ENCODE measurements at regions not wholly inside any gene's neighbourhood (a gene's known extent, or its start where the extent isn't known, plus 50 kb on each side); places are given as distances from the start of the nearest gene placed in this dataset.

GRCh38 chr10:121179006-121179405 lies 327.8 kb downstream of the WDR11 start:
- H3K36me3 Mint-ChIP-seq (ENCODE audit: low read depth) = no peaks in the 10 kb centered on the region
- no peak for DNase-seq (ENCODE audit: low spot score)
- H3K4me3 Mint-ChIP-seq (ENCODE audit: unreplicated experiment) = no peak overlapping the region
- H3K27ac Mint-ChIP-seq (ENCODE audit: unreplicated experiment) = no peak overlapping the region
- no peaks in the 10 kb centered on the region for H3K27me3 Mint-ChIP-seq (ENCODE audit: low read depth)
- peaks cover 2% of the 10 kb centered on the region for H3K4me1 Mint-ChIP-seq (ENCODE audit: low read depth)
- H3K9me3 Mint-ChIP-seq (ENCODE audit: low read depth) = no peaks in the 10 kb centered on the region
- TF ChIP-seq CTCF (IDR thresholded peaks at IDR 0.05) = no peak

- H3K27me3 Mint-ChIP-seq (ENCODE audit: low read depth) = peaks cover 2% of the 10 kb centered on the region
- H3K36me3 Mint-ChIP-seq (ENCODE audit: low read depth) = no peaks in the 10 kb centered on the region
- no peak for TF ChIP-seq CTCF (IDR thresholded peaks at IDR 0.05)
- no peak for DNase-seq (ENCODE audit: low spot score)
- no peaks in the 10 kb centered on the region for H3K9me3 Mint-ChIP-seq (ENCODE audit: low read depth)
- H3K4me3 Mint-ChIP-seq (ENCODE audit: unreplicated experiment) = no peak overlapping the region
- no peak overlapping the region for H3K27ac Mint-ChIP-seq (ENCODE audit: unreplicated experiment)
- peaks cover 2% of the 10 kb centered on the region for H3K4me1 Mint-ChIP-seq (ENCODE audit: low read depth)
These were observed 331.1 kb downstream of the WDR11 start for GRCh38 chr10:121182219-121182618.

GRCh38 chr10:121183236-121183635 lies 332.1 kb downstream of the WDR11 start:
- Mint-ChIP-seq H3K27ac (ENCODE audit: unreplicated experiment) (no peak overlapping the region), H3K9me3 (ENCODE audit: low read depth) (no peaks in the 10 kb centered on the region), H3K27me3 (ENCODE audit: low read depth) (peaks cover 2% of the 10 kb centered on the region), H3K36me3 (ENCODE audit: low read depth) (no peaks in the 10 kb centered on the region), H3K4me1 (ENCODE audit: low read depth) (peaks cover 2% of the 10 kb centered on the region), H3K4me3 (ENCODE audit: unreplicated experiment) (no peak overlapping the region)
- TF ChIP-seq CTCF (IDR thresholded peaks at IDR 0.05) = no peak
- no peak for DNase-seq (ENCODE audit: low spot score)

- Mint-ChIP-seq H3K4me1 (ENCODE audit: low read depth) (peaks cover 2% of the 10 kb centered on the region), H3K27me3 (ENCODE audit: low read depth) (peaks cover 2% of the 10 kb centered on the region), H3K9me3 (ENCODE audit: low read depth) (no peaks in the 10 kb centered on the region), H3K36me3 (ENCODE audit: low read depth) (no peaks in the 10 kb centered on the region), H3K27ac (ENCODE audit: unreplicated experiment) (no peak overlapping the region), H3K4me3 (ENCODE audit: unreplicated experiment) (no peak overlapping the region)
- DNase-seq (ENCODE audit: low spot score) = no peak
- no peak for TF ChIP-seq CTCF (IDR thresholded peaks at IDR 0.05)
These were observed 332.5 kb downstream of the WDR11 start for GRCh38 chr10:121183707-121184106.

- Mint-ChIP-seq H3K27me3 (ENCODE audit: low read depth) (peaks cover 2% of the 10 kb centered on the region), H3K4me3 (ENCODE audit: unreplicated experiment) (no peak overlapping the region), H3K27ac (ENCODE audit: unreplicated experiment) (no peak overlapping the region), H3K9me3 (ENCODE audit: low read depth) (peaks cover 2% of the 10 kb centered on the region), H3K4me1 (ENCODE audit: low read depth) (peaks cover 6% of the 10 kb centered on the region), H3K36me3 (ENCODE audit: low read depth) (no peaks in the 10 kb centered on the region)
- TF ChIP-seq CTCF (IDR thresholded peaks at IDR 0.05) = no peak
- DNase-seq (ENCODE audit: low spot score) = no peak
These were observed 334.8 kb downstream of the WDR11 start for GRCh38 chr10:121185816-121186455.

Data from chondrocyte (in vitro differentiated cells).